CD4-positive, alpha-beta T cell (primary cell): ENCODE measurements at regions not wholly inside any gene's neighbourhood (a gene's known extent, or its start where the extent isn't known, plus 50 kb on each side); places are given as distances from the start of the nearest gene placed in this dataset.

Experiments used
- ATAC-seq: fragments of 200-7000 bp; cut with Tn5 transposase; one replicate; pipeline ENCODE4 v1.10.0; 2022; ENCODE audit warnings: mild to moderate bottlenecking; ENCODE audit not compliant: poor library complexity
- CTCF ChIA-PET: fragments of 350-600 bp; sonication (Branson Sonifier 250); formaldehyde crosslinking; loops from one replicate; lab custom pipeline; 2021; ENCODE audit warnings: antibody characterized with exemption, inconsistent platforms; lab: Charles Lee
- POLR2A ChIA-PET: fragments of 350-600 bp; sonication (Branson Sonifier 250); formaldehyde crosslinking; loops from one replicate; lab custom pipeline; 2021; ENCODE audit warnings: antibody characterized with exemption, inconsistent platforms; lab: Charles Lee
- DNase-seq, 14 experiments: peaks; one replicate each; pipeline ENCODE4 v3.0.0-alpha.2; 2013 to 2020; ENCODE audit warnings: mixed read lengths in 2 of 14
- H3K27ac ChIP-seq, 2 donors: one replicate each; pipeline versions ENCODE4 v1.5.1 to v1.7.0; 2013; ENCODE audit warnings: low read length in 2 of 2, low read depth in 1 of 2, mild to moderate bottlenecking in 1 of 2
- H3K27me3 ChIP-seq, 2 experiments: 1 replicate in 1 of 2; 2 replicates in 1 of 2; pipeline versions ENCODE4 v1.6.1 to v1.7.0; 2013; ENCODE audit warnings: low read length in 2 of 2, control low read depth in 1 of 2, mild to moderate bottlenecking in 1 of 2, moderate library complexity in 1 of 2; ENCODE audit not compliant: insufficient read depth in 2 of 2, control insufficient read depth in 1 of 2
- H3K36me3 ChIP-seq: one replicate; pipeline ENCODE4 v1.6.1; 2013; ENCODE audit warnings: low read length, control low read depth; ENCODE audit not compliant: insufficient read depth
- H3K4me1 ChIP-seq: one replicate; pipeline ENCODE4 v1.6.1; 2013; ENCODE audit warnings: low read length, control low read depth; ENCODE audit not compliant: insufficient read depth
- H3K4me3 ChIP-seq: one replicate; pipeline ENCODE4 v1.5.1; 2013; ENCODE audit warnings: mild to moderate bottlenecking, low read length, moderate library complexity
- H3K9me3 ChIP-seq, 2 experiments: 1 replicate in 1 of 2; 2 replicates in 1 of 2; pipeline versions ENCODE4 v1.6.1 to v1.7.0; 2013; ENCODE audit warnings: low read length in 2 of 2, mild to moderate bottlenecking in 2 of 2, control low read depth in 1 of 2, moderate library complexity in 1 of 2; ENCODE audit not compliant: control insufficient read depth in 1 of 2, insufficient read depth in 1 of 2
- H3K27ac Mint-ChIP-seq: one replicate; pipeline ENCODE4 v1.8.0; 2020; ENCODE audit warnings: mixed read lengths
- H3K27me3 Mint-ChIP-seq: one replicate; pipeline ENCODE4 v1.8.0; 2021; ENCODE audit warnings: mixed read lengths
- H3K36me3 Mint-ChIP-seq: one replicate; pipeline ENCODE4 v1.8.0; 2021; ENCODE audit warnings: low read depth, mixed read lengths
- H3K4me1 Mint-ChIP-seq: one replicate; pipeline ENCODE4 v1.8.0; 2021; ENCODE audit warnings: low read depth, mixed read lengths
- H3K4me3 Mint-ChIP-seq: one replicate; pipeline ENCODE4 v1.8.0; 2020; ENCODE audit warnings: mild to moderate bottlenecking, mixed read lengths
- H3K9me3 Mint-ChIP-seq: one replicate; pipeline ENCODE4 v1.8.0; 2020; ENCODE audit warnings: mixed read lengths
- CTCF ChIP-seq: fragments of 200-600 bp; IDR thresholded peaks from one replicate; pipeline ENCODE4 v1.8.0; 2022; ENCODE audit warnings: antibody characterized with exemption, mild to moderate bottlenecking
- intact Hi-C, 2 experiments: fragments of 100-400 bp; cut with DNase I in 1 of 2; cut with micrococcal nuclease in 1 of 2; formaldehyde crosslinking; loops; one replicate each; pipeline versions ENCODE4 v1.15.1 to v1.9.0; 2023 to 2025; cut with DNase I, micrococcal nuclease

GRCh38 chr7:67450171-67450570 lies 453.5 kb downstream of the TYW1 start:
- CTCF ChIA-PET, result no interaction called here
- no peaks in the 10 kb centered on the region for H3K36me3 ChIP-seq
- no peak overlapping the region for H3K27ac Mint-ChIP-seq
- ATAC-seq, result no peak
- DNase-seq, result no peak
- H3K9me3 ChIP-seq, result peaks cover 0 to 18% of the 10 kb centered on the region in 2 experiments
- no peak overlapping the region for H3K4me3 Mint-ChIP-seq
- H3K27ac ChIP-seq, result no peak overlapping the region
- no peaks in the 10 kb centered on the region for H3K4me1 Mint-ChIP-seq
- intact Hi-C loops, result no loop called here
- H3K27me3 Mint-ChIP-seq, result no peaks in the 10 kb centered on the region
- no peaks in the 10 kb centered on the region for H3K4me1 ChIP-seq
- peaks cover 7% of the 10 kb centered on the region for H3K9me3 Mint-ChIP-seq
- H3K36me3 Mint-ChIP-seq, result no peaks in the 10 kb centered on the region
- H3K27me3 ChIP-seq, result no peaks in the 10 kb centered on the region
- no peak overlapping the region for H3K4me3 ChIP-seq
- no peak for TF ChIP-seq CTCF
- POLR2A ChIA-PET, result no interaction called here

- no peaks in the 10 kb centered on the region for H3K36me3 ChIP-seq
- H3K4me3 Mint-ChIP-seq, result no peak overlapping the region
- H3K27ac Mint-ChIP-seq, result no peak overlapping the region
- H3K9me3 ChIP-seq, result peaks cover 0 to 13% of the 10 kb centered on the region in 2 experiments
- CTCF ChIA-PET, result no interaction called here
- POLR2A ChIA-PET, result no interaction called here
- H3K27me3 ChIP-seq, result no peaks in the 10 kb centered on the region
- intact Hi-C loops, result no loop called here
- peaks cover 7% of the 10 kb centered on the region for H3K9me3 Mint-ChIP-seq
- no peak for TF ChIP-seq CTCF
- ATAC-seq, result no peak
- H3K4me1 ChIP-seq, result no peaks in the 10 kb centered on the region
- no peaks in the 10 kb centered on the region for H3K36me3 Mint-ChIP-seq
- H3K27me3 Mint-ChIP-seq, result no peaks in the 10 kb centered on the region
- H3K4me3 ChIP-seq, result no peak overlapping the region
- DNase-seq, result no peak
- H3K27ac ChIP-seq, result no peak overlapping the region
- no peaks in the 10 kb centered on the region for H3K4me1 Mint-ChIP-seq
Measured at GRCh38 chr7:67451306-67451705, 454.7 kb downstream of the TYW1 start.

- Mint-ChIP-seq H3K36me3 (no peaks in the 10 kb centered on the region), H3K27ac (no peak overlapping the region), H3K27me3 (no peaks in the 10 kb centered on the region), H3K4me1 (no peaks in the 10 kb centered on the region), H3K9me3 (peaks cover 7% of the 10 kb centered on the region), H3K4me3 (no peak overlapping the region)
- intact Hi-C loops, result no loop called here
- Histone ChIP-seq H3K27ac (no peak overlapping the region), H3K27me3 (peaks cover 0 to 2% of the 10 kb centered on the region in 2 experiments), H3K36me3 (no peaks in the 10 kb centered on the region), H3K4me3 (no peak overlapping the region), H3K4me1 (no peaks in the 10 kb centered on the region), H3K9me3 (peaks cover 0 to 13% of the 10 kb centered on the region in 2 experiments)
- ATAC-seq (no peak), DNase-seq (no peak)
- no peak for TF ChIP-seq CTCF
- ChIA-PET CTCF (no interaction called here), POLR2A (no interaction called here)
Measured at GRCh38 chr7:67452516-67453026, 455.9 kb downstream of the TYW1 start.
